Heart left ventricle (tissue), 16 donors: ENCODE measurements at regions not wholly inside any gene's neighbourhood (a gene's known extent, or its start where the extent isn't known, plus 50 kb on each side); places are given as distances from the start of the nearest gene placed in this dataset.

Experiments used
- ATAC-seq, 4 donors: fragments of 200-7000 bp; cut with Tn5 transposase; one replicate each; pipeline ENCODE4 v1.9.1; 2020 to 2022; ENCODE audit warnings: moderate library complexity in 4 of 4, mild to moderate bottlenecking in 3 of 4, moderate number of reproducible peaks in 1 of 4
- DNase-seq, 5 donors: peaks; one replicate each; pipeline ENCODE4 v3.0.0-alpha.2; 2020
- H3K27ac ChIP-seq, 12 donors: fragments of 200-600 bp; sonication (generic) in 4 of 12; one replicate each; pipeline versions ENCODE4 v1.5.0 to v1.8.0; 2016 to 2022; ENCODE audit warnings: mild to moderate bottlenecking in 2 of 12
- H3K27me3 ChIP-seq, 9 donors: fragments of 200-600 bp; sonication (generic) in 2 of 9; one replicate each; pipeline versions ENCODE4 v1.5.1 to v1.8.0; 2016 to 2022; ENCODE audit warnings: mild to moderate bottlenecking in 3 of 9
- H3K36me3 ChIP-seq, 9 donors: fragments of 200-600 bp; sonication (generic) in 2 of 9; one replicate each; pipeline versions ENCODE4 v1.5.0 to v1.8.0; 2018 to 2022; ENCODE audit warnings: mild to moderate bottlenecking in 2 of 9
- H3K4me1 ChIP-seq, 12 donors: fragments of 200-600 bp; sonication (generic) in 4 of 12; one replicate each; pipeline versions ENCODE4 v1.5.0 to v1.8.0; 2016 to 2022; ENCODE audit warnings: mild to moderate bottlenecking in 3 of 12
- H3K4me3 ChIP-seq, 12 donors: fragments of 200-600 bp; sonication (generic) in 4 of 12; one replicate each; pipeline versions ENCODE4 v1.5.0 to v1.8.0; 2017 to 2022; ENCODE audit warnings: mild to moderate bottlenecking in 9 of 12, moderate library complexity in 4 of 12
- H3K9me3 ChIP-seq, 12 donors: fragments of 200-600 bp; sonication (generic) in 4 of 12; one replicate each; pipeline versions ENCODE4 v1.5.0 to v1.8.0; 2016 to 2022; ENCODE audit warnings: mild to moderate bottlenecking in 1 of 12
- CTCF ChIP-seq, 12 donors: fragments of 200-600 bp; sonication (generic) in 4 of 12; IDR thresholded peaks; one replicate each; pipeline versions ENCODE4 v1.5.0 to v1.8.0; 2018 to 2022; ENCODE audit warnings: antibody characterized with exemption in 12 of 12, mild to moderate bottlenecking in 5 of 12
- POLR2A ChIP-seq, 2 donors: fragments of 450-650 bp; IDR thresholded peaks; one replicate each; pipeline ENCODE4 v1.6.1; 2017; ENCODE audit warnings: antibody characterized with exemption in 2 of 2, mild to moderate bottlenecking in 2 of 2, moderate library complexity in 2 of 2
- WGBS, 4 donors: extraction: QIAGEN DNeasy Blood & Tissue Kit in 2 of 4; methylation state at CpG; one replicate each; pipeline versions ENCODE4 v1.1.5 to v1.1.7; 2013 to 2018; 5-methylcytosine and 5-hydroxymethylcytosine counted together
- intact Hi-C, 10 donors: fragments of 100-400 bp; cut with DNase I; formaldehyde crosslinking; loops; one replicate each; pipeline versions ENCODE4 v1.11.1 to v1.14.2; 2022
- donor health status: ischemic (EF 13 %, LVEDD 7.1; RV severe dilation, severe dysfunction).
- donor health status: healthy with polysubstance abuse.
- donor health status: DM: no; HTN: yes; CAD: no.
- donor health status: DM: no; HTN: no; CAD: no.
- donor health status: ischemic (EF 25% LVEDD 6.9; RV normal size, moderate dysfunction).
- donor health status: ischemic (EF 25% LVEDD 5.7; RV mildly dilated, moderate dysfunction).
- donor health status: healthy.
- donor health status: DM: yes; HTN: yes; CAD: no.
- donor health status: ischemic (EF 35%, LVEDD 5.7; RV mildly dilated, moderate dysfunction).
- donor health status: nonischemic (EF 11% LVEDD 7.7; RV severe dilation, severe dysfunction).
- donor health status: DM: yes; HTN: yes; CAD: no.
- donor health status: PGD.
- donor health status: ischemic (EF 29% LVEDD 5.4; RV normal size, mild dysfunction).
- donor health status: nonischemic (EF 23%, LVEDD 6.1; RV moderate dilation, normal function).

- Histone ChIP-seq H3K9me3 (peaks cover 0 to 5% (median 0%) of the 10 kb centered on the region in 12 donors), H3K36me3 (peaks cover 0 to 35% (median 7%) of the 10 kb centered on the region in 9 donors), H3K27me3 (no peaks in the 10 kb centered on the region), H3K27ac (no peak overlapping the region), H3K4me1 (peaks cover 0 to 6% (median 0%) of the 10 kb centered on the region in 12 donors), H3K4me3 (no peak overlapping the region)
- ATAC-seq (no peak), DNase-seq (no peak)
- intact Hi-C loops, result no loop called here
- 95 to 98% (median 98%) methylated on average over 6 of the region's 6 CpGs for WGBS, 4 donors
- no peak for TF ChIP-seq CTCF (IDR thresholded peaks at IDR 0.05)
- TF ChIP-seq POLR2A (IDR thresholded peaks at IDR 0.05), result no peak
These were observed 127.4 kb downstream of the MIAT start for GRCh38 chr22:26784772-26785171.

DNA sequence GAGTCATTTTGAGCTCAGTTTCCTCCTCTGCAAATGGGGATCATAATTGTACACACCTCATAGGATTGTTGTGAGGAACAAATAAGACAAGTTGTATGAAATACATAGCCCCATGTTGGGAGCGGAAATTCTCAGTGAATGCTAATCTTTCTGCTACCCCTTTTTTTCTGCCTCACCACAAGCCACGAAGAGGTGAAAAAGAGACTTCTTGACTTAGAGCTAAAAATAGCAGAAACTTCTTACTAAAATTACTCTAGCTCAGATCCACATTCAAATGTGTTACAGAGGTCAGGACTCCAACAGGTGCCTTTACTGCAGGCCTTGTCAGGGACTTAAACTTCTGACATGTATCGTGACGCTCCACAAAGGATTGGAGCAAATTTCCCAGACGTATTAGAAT, 128.5 kb downstream of the MIAT start:
- ATAC-seq (no peak), DNase-seq (no peak)
- Histone ChIP-seq H3K36me3 (peaks cover 0 to 28% (median 6%) of the 10 kb centered on the region in 9 donors), H3K4me3 (no peak overlapping the region), H3K4me1 (peaks cover 0 to 6% (median 0%) of the 10 kb centered on the region in 12 donors), H3K27me3 (no peaks in the 10 kb centered on the region), H3K27ac (no peak overlapping the region), H3K9me3 (no peaks in the 10 kb centered on the region)
- 73 to 85% (median 81%) methylated on average over 5 of the region's 5 CpGs for WGBS, 4 donors
- intact Hi-C loops, result no loop called here
- no peak for TF ChIP-seq CTCF (IDR thresholded peaks at IDR 0.05)
- no peak for TF ChIP-seq POLR2A (IDR thresholded peaks at IDR 0.05)

DNA sequence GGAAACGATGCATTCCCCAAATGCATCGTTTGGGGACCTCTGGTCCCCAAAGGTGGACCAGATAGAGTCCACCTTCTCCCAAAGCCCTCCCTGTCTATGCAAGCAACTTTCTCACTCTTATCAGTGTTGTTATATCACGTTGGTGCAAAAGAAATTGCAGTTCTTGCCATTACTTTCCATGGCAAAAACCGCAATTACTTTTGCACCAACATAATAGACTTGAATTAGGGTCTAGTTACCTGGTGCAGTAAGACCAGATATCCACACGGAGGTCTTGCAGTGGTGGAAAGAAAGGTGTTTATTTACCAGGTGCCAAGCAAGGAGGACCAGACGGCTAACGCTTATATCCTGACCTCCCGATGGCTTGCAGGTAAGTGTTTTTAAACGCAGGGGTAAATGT, 129.0 kb downstream of the MIAT start:
- TF ChIP-seq CTCF (IDR thresholded peaks at IDR 0.05) (no peak), POLR2A (IDR thresholded peaks at IDR 0.05) (no peak)
- H3K36me3 ChIP-seq, result peaks cover 0 to 28% (median 6%) of the 10 kb centered on the region in 9 donors
- no peak for DNase-seq
- H3K4me3 ChIP-seq, result no peak overlapping the region
- no peaks in the 10 kb centered on the region for H3K27me3 ChIP-seq
- 86 to 95% (median 93%) methylated on average over 9 of the region's 9 CpGs for WGBS, 4 donors
- no peak for ATAC-seq
- H3K9me3 ChIP-seq, result no peaks in the 10 kb centered on the region
- peaks cover 0 to 6% (median 0%) of the 10 kb centered on the region in 12 donors for H3K4me1 ChIP-seq
- no peak overlapping the region for H3K27ac ChIP-seq
- intact Hi-C loops, result no loop called here

GRCh38 chr22:26789951-26790350, 132.6 kb downstream of the MIAT start:
- WGBS, 4 donors, result 68 to 88% (median 78%) methylated on average over 6 of the region's 6 CpGs
- no peak for DNase-seq

More at GRCh38 chr22:26789951-26790350, 132.6 kb downstream of the MIAT start:
- no peak overlapping the region for H3K4me3 ChIP-seq
- no peak overlapping the region for H3K27ac ChIP-seq
- intact Hi-C loops, result no loop called here
- TF ChIP-seq POLR2A (IDR thresholded peaks at IDR 0.05) (no peak), CTCF (IDR thresholded peaks at IDR 0.05) (no peak)
- H3K36me3 ChIP-seq, result peaks cover 0 to 11% (median 4%) of the 10 kb centered on the region in 9 donors
- H3K4me1 ChIP-seq, result peaks cover 0 to 6% (median 0%) of the 10 kb centered on the region in 12 donors
- H3K27me3 ChIP-seq, result no peaks in the 10 kb centered on the region
- no peak for ATAC-seq
- no peaks in the 10 kb centered on the region for H3K9me3 ChIP-seq
